SK-N-SH (cell line): ENCODE measurements at regions not wholly inside any gene's neighbourhood (a gene's known extent, or its start where the extent isn't known, plus 50 kb on each side); places are given as distances from the start of the nearest gene placed in this dataset.

Source experiments
- CTCF ChIA-PET: fragments of 300-600, 350-600 bp; formaldehyde crosslinking; extraction: SDS; loops from one replicate; lab custom pipeline; 2021; lab: Yijun Ruan, JAX
- POLR2A ChIA-PET: fragments of 350-600 bp; sonication (Branson Sonifier 250); formaldehyde crosslinking; extraction: SDS; loops from one replicate; lab custom pipeline; 2020; ENCODE audit warnings: antibody characterized with exemption, inconsistent platforms; lab: Yijun Ruan, JAX
- DNase-seq: peaks from one replicate; pipeline ENCODE4 v3.0.0; 2012
- H2AFZ ChIP-seq: fragments of 200-600 bp; sonication (generic); 2 replicates; pipeline ENCODE4 v1.8.1; 2016; ENCODE audit warnings: antibody characterized with exemption, mild to moderate bottlenecking, low read depth
- H3F3A ChIP-seq: fragments of 200-600 bp; sonication (generic); replicated peaks from 2 replicates; pipeline ENCODE3; 2016; ENCODE audit warnings: antibody characterized with exemption, mild to moderate bottlenecking; ENCODE audit not compliant: insufficient read depth
- H3K27ac ChIP-seq, 2 experiments: fragments of 200-500 bp in 1 of 2; fragments of 200-600 bp in 1 of 2; sonication (Bioruptor generic) in 1 of 2; sonication (generic), shearing (Covaris generic) in 1 of 2; 2 replicates each; pipeline versions ENCODE4 v1.5.1 to v1.6.1; 2014 to 2016; ENCODE audit warnings: low read depth in 2 of 2, inconsistent platforms in 1 of 2, low read length in 1 of 2, mild to moderate bottlenecking in 1 of 2, mixed read lengths in 1 of 2
- H3K27me3 ChIP-seq: fragments of 200-600 bp; sonication (generic), shearing (Covaris generic); 2 replicates; pipeline ENCODE4 v1.6.1; 2016; ENCODE audit warnings: mixed run types; ENCODE audit not compliant: insufficient read depth
- H3K36me3 ChIP-seq, 2 experiments: fragments of 200-500 bp in 1 of 2; fragments of 200-600 bp in 1 of 2; sonication (Bioruptor generic) in 1 of 2; sonication (generic) in 1 of 2; replicated peaks in 1 of 2; 2 replicates each; pipeline versions ENCODE3 to v1.5.1; 2014 to 2016; ENCODE audit warnings: low read length in 1 of 2, mild to moderate bottlenecking in 1 of 2; ENCODE audit not compliant: insufficient read depth in 2 of 2, control insufficient read depth in 1 of 2
- H3K4me1 ChIP-seq, 2 experiments: fragments of 200-500 bp in 1 of 2; fragments of 200-600 bp in 1 of 2; sonication (Bioruptor generic) in 1 of 2; sonication (generic), shearing (Covaris generic) in 1 of 2; 2 replicates each; pipeline versions ENCODE4 v1.5.1 to v1.6.1; 2014 to 2016; ENCODE audit warnings: low read depth in 1 of 2, low read length in 1 of 2, mixed run types in 1 of 2; ENCODE audit not compliant: insufficient read depth in 2 of 2, control insufficient read depth in 1 of 2
- H3K4me2 ChIP-seq: fragments of 200-600 bp; sonication (generic), shearing (Covaris generic); 2 replicates; pipeline ENCODE4 v1.6.1; 2017; ENCODE audit warnings: mixed run types
- H3K4me3 ChIP-seq, 2 experiments: fragments of 200-500 bp in 1 of 2; fragments of 200-600 bp in 1 of 2; sonication (Bioruptor generic) in 1 of 2; sonication (generic), shearing (Covaris generic) in 1 of 2; 2 replicates each; pipeline versions ENCODE4 v1.5.1 to v1.8.1; 2014 to 2016; ENCODE audit warnings: low read depth in 2 of 2, inconsistent platforms in 1 of 2, low read length in 1 of 2, mild to moderate bottlenecking in 1 of 2, mixed read lengths in 1 of 2, moderate library complexity in 1 of 2
- H3K79me2 ChIP-seq: fragments of 200-600 bp; sonication (generic); 2 replicates; pipeline ENCODE4 v1.8.1; 2017; ENCODE audit warnings: mild to moderate bottlenecking; ENCODE audit not compliant: insufficient read depth
- H3K9ac ChIP-seq: fragments of 200-600 bp; sonication (generic); 2 replicates; pipeline ENCODE4 v1.6.1; 2017; ENCODE audit warnings: mixed run types
- H3K9me2 ChIP-seq: fragments of 200-600 bp; sonication (generic); 2 replicates; pipeline ENCODE4 v1.6.1; 2017; ENCODE audit warnings: mixed run types
- H3K9me3 ChIP-seq: fragments of 200-600 bp; sonication (generic); 2 replicates; pipeline ENCODE4 v1.6.1; 2017; ENCODE audit warnings: mixed run types, mild to moderate bottlenecking, moderate library complexity
- H4K20me1 ChIP-seq: fragments of 200-600 bp; sonication (generic); 2 replicates; pipeline ENCODE4 v1.6.1; 2017; ENCODE audit warnings: mild to moderate bottlenecking, mixed run types; ENCODE audit not compliant: insufficient read depth
- EP300 ChIP-seq, 2 experiments: IDR thresholded peaks; 2 replicates each; pipeline versions ENCODE4 v1.4.0 to v1.6.1; 2012; ENCODE audit warnings: borderline replicate concordance in 1 of 2, low read depth in 1 of 2, low read length in 1 of 2
- GABPA ChIP-seq: IDR thresholded peaks from 2 replicates; pipeline ENCODE4 v1.4.0; 2012; ENCODE audit warnings: low read depth, mild to moderate bottlenecking
- GATA2 ChIP-seq: sonication (generic); formaldehyde crosslinking; IDR thresholded peaks from 2 replicates; pipeline ENCODE4 v1.5.0; 2020; ENCODE audit warnings: mild to moderate bottlenecking, missing genetic modification reagents
- JUND ChIP-seq: IDR thresholded peaks from 2 replicates; pipeline ENCODE4 v1.4.0; 2012
- MEF2A ChIP-seq: IDR thresholded peaks from 2 replicates; pipeline ENCODE4 v1.4.0; 2012; ENCODE audit warnings: low read depth, borderline replicate concordance
- NRF1 ChIP-seq: IDR thresholded peaks from 2 replicates; pipeline ENCODE4 v1.6.1; 2012; ENCODE audit warnings: low read depth, mild to moderate bottlenecking, low read length
- RCOR1 ChIP-seq: fragments of 150-350 bp; IDR thresholded peaks from 2 replicates; pipeline ENCODE4 v1.6.1; 2017; ENCODE audit warnings: antibody characterized with exemption, low read length
- RFX5 ChIP-seq: IDR thresholded peaks from 2 replicates; pipeline ENCODE4 v1.6.1; 2012; ENCODE audit warnings: mild to moderate bottlenecking, improper control_type of control experiment, low read length
- SIN3A ChIP-seq: IDR thresholded peaks from 2 replicates; pipeline ENCODE4 v1.6.1; 2012; ENCODE audit warnings: low read depth, mild to moderate bottlenecking, low read length, moderate library complexity, borderline replicate concordance
- TEAD4 ChIP-seq: IDR thresholded peaks from 2 replicates; pipeline ENCODE4 v1.4.0; 2012; ENCODE audit warnings: mild to moderate bottlenecking, borderline replicate concordance; ENCODE audit not compliant: insufficient read depth
- YY1 ChIP-seq: IDR thresholded peaks from 2 replicates; pipeline ENCODE4 v1.4.0; 2012; ENCODE audit warnings: low read depth, mild to moderate bottlenecking
- WGBS: methylation state at CpG from one replicate; pipeline ENCODE4 v1.1.6; 2017; ENCODE audit warnings: low lambda C conversion rate; 5-methylcytosine and 5-hydroxymethylcytosine counted together
- TF ChIP-seq, protein P1 (sequence below): fragments of 200-600 bp; sonication (generic); IDR thresholded peaks from 2 replicates; pipeline ENCODE4 v1.6.1; 2017; ENCODE audit warnings: antibody characterized with exemption, mild to moderate bottlenecking, moderate library complexity
- TF ChIP-seq, protein P2 (sequence below): IDR thresholded peaks from 2 replicates; pipeline ENCODE4 v1.4.0; 2012; ENCODE audit warnings: low read depth
- TF ChIP-seq, protein P3 (sequence below): IDR thresholded peaks from 2 replicates; pipeline ENCODE4 v1.4.0; 2012; ENCODE audit warnings: low read depth, borderline replicate concordance
- TF ChIP-seq, protein P4 (sequence below): IDR thresholded peaks from 2 replicates; pipeline ENCODE4 v1.4.0; 2012; ENCODE audit warnings: low read depth, borderline replicate concordance

DNA sequence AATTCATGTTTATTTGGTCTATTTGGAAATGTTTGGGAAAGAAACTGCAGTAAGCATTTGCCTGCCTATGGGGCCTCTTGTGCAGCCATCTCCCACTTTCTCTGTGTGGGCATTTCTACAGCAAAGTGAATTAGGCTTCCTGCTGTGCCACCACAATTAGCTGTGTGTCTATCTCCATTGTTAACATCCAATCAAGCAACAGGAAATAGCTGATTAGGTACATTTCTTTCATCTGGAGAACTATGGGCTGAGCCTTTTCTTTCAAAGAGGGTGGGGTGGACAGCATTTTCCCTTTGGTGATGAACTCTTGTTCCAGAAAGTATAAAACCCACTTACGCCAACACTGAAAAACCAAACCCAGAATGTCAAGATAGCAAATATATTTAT, 640.0 kb downstream of the ACTR3B start:
- H3K9me3 ChIP-seq = no peaks in the 10 kb centered on the region
- no peak overlapping the region for H3K27ac ChIP-seq
- WGBS = 0% methylated on average over 1 of the region's 1 CpG
- H2AFZ ChIP-seq = no peak overlapping the region
- CTCF ChIA-PET = no interaction called here
- H3K27me3 ChIP-seq = no peaks in the 10 kb centered on the region
- H3K4me3 ChIP-seq = no peak overlapping the region
- H3F3A ChIP-seq = no peaks in the 10 kb centered on the region
- DNase-seq = no peak
- no peaks in the 10 kb centered on the region for H3K9me2 ChIP-seq
- H3K9ac ChIP-seq = no peak overlapping the region
- TF ChIP-seq JUND (no peak), RCOR1 (no peak), RFX5 (no peak), GABPA (no peak), GATA2 (CRISPR knock-in tag) (no peak), SIN3A (no peak), TEAD4 (no peak)
- TF ChIP-seq, protein P1, sequence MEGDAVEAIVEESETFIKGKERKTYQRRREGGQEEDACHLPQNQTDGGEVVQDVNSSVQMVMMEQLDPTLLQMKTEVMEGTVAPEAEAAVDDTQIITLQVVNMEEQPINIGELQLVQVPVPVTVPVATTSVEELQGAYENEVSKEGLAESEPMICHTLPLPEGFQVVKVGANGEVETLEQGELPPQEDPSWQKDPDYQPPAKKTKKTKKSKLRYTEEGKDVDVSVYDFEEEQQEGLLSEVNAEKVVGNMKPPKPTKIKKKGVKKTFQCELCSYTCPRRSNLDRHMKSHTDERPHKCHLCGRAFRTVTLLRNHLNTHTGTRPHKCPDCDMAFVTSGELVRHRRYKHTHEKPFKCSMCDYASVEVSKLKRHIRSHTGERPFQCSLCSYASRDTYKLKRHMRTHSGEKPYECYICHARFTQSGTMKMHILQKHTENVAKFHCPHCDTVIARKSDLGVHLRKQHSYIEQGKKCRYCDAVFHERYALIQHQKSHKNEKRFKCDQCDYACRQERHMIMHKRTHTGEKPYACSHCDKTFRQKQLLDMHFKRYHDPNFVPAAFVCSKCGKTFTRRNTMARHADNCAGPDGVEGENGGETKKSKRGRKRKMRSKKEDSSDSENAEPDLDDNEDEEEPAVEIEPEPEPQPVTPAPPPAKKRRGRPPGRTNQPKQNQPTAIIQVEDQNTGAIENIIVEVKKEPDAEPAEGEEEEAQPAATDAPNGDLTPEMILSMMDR = no peak
- TF ChIP-seq, protein P2, sequence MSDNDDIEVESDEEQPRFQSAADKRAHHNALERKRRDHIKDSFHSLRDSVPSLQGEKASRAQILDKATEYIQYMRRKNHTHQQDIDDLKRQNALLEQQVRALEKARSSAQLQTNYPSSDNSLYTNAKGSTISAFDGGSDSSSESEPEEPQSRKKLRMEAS = no peak
- TF ChIP-seq, protein P3, sequence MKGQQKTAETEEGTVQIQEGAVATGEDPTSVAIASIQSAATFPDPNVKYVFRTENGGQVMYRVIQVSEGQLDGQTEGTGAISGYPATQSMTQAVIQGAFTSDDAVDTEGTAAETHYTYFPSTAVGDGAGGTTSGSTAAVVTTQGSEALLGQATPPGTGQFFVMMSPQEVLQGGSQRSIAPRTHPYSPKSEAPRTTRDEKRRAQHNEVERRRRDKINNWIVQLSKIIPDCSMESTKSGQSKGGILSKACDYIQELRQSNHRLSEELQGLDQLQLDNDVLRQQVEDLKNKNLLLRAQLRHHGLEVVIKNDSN = no peak
- TF ChIP-seq, protein P4, sequence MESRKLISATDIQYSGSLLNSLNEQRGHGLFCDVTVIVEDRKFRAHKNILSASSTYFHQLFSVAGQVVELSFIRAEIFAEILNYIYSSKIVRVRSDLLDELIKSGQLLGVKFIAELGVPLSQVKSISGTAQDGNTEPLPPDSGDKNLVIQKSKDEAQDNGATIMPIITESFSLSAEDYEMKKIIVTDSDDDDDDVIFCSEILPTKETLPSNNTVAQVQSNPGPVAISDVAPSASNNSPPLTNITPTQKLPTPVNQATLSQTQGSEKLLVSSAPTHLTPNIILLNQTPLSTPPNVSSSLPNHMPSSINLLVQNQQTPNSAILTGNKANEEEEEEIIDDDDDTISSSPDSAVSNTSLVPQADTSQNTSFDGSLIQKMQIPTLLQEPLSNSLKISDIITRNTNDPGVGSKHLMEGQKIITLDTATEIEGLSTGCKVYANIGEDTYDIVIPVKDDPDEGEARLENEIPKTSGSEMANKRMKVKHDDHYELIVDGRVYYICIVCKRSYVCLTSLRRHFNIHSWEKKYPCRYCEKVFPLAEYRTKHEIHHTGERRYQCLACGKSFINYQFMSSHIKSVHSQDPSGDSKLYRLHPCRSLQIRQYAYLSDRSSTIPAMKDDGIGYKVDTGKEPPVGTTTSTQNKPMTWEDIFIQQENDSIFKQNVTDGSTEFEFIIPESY = no peak
- TF ChIP-seq, all 33 proteins: peak for 0
- Histone ChIP-seq H3K79me2 (no peaks in the 10 kb centered on the region), H3K36me3 (no peaks in the 10 kb centered on the region), H3K4me1 (no peaks in the 10 kb centered on the region), H3K4me2 (no peak overlapping the region), H4K20me1 (no peaks in the 10 kb centered on the region)
- POLR2A ChIA-PET = no interaction called here

DNA sequence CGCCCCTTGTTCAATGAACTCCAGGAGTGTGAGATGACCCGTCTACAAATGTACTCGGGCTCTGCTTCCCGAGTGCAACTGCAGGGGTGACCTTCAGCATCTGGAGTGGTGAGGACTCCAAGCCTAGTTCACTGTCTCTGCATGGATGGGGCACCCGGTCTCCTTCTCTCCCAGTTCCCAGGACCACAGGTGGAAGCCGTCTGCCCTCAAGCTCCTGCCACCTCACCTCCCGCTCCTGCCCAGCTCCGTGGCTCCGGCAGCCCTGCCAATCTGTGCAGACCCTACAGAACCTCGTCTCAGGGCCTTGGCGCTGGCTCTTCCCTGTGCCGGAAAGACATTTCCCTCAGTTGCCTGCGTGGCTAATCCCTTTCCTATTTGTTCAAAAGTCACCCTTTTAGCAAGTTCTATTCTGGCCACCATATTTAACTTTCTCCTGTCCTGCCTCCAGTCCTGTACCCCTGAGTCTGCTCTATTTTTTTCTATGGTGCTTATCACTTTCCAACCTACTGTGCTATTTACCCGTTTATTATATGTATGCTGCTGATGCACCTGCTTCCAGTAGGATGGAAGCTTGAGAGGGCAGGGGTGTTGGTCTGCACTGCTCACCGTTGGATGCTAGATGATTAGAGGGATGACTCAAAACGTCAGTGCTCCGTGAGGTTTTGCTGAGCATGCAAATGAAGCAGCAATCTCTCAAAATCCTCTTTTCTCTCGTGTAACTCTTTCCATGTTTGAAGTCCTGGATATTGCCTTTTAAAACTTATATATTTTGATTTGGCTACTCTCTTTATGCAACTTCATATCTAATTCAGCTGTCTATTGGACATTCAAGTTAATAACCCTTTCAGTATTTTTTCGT, 641.4 kb downstream of the ACTR3B start:
- TF ChIP-seq RCOR1 (no peak), YY1 (no peak), EP300 (IDR thresholded peaks at IDR 0.05; ENCODE audit: borderline replicate concordance in 1 of 2, low read depth in 1 of 2, low read length in 1 of 2) (no peak), NRF1 (no peak), MEF2A (no peak)
- TF ChIP-seq, protein P1 = no peak
- TF ChIP-seq, protein P3 = no peak
- ChIA-PET CTCF (no interaction called here), POLR2A (no interaction called here)
- no peaks in the 10 kb centered on the region for H3K9me2 ChIP-seq
- no peaks in the 10 kb centered on the region for H3F3A ChIP-seq
- no peaks in the 10 kb centered on the region for H3K27me3 ChIP-seq
- WGBS = 9% methylated on average over 17 of the region's 19 CpGs
- H3K27ac ChIP-seq = no peak overlapping the region
- no peak overlapping the region for H3K4me2 ChIP-seq
- no peak overlapping the region for H3K9ac ChIP-seq
- H3K9me3 ChIP-seq = no peaks in the 10 kb centered on the region
- no peak overlapping the region for H3K4me3 ChIP-seq
- H3K79me2 ChIP-seq = no peaks in the 10 kb centered on the region
- H2AFZ ChIP-seq = no peak overlapping the region
- no peaks in the 10 kb centered on the region for H3K4me1 ChIP-seq
- no peaks in the 10 kb centered on the region for H4K20me1 ChIP-seq
- no peak for DNase-seq
- H3K36me3 ChIP-seq = no peaks in the 10 kb centered on the region
